Fibroblast of lung (primary cell): ENCODE measurements at regions not wholly inside any gene's neighbourhood (a gene's known extent, or its start where the extent isn't known, plus 50 kb on each side); places are given as distances from the start of the nearest gene placed in this dataset.
A peak's percentile ranks its signal among the peaks of the same experiment; 100 is the strongest.

Experiments
- DNase-seq, 2 donors: peaks; one replicate each; pipeline versions ENCODE4 v3.0.0 to v3.0.0-alpha.2; 2010; ENCODE audit warnings: low read depth in 2 of 2
- H2AFZ ChIP-seq: 2 replicates; pipeline ENCODE4 v1.5.1; 2012; ENCODE audit warnings: low read length, control low read depth, inconsistent platforms
- H3K27ac ChIP-seq: 2 replicates; pipeline ENCODE4 v1.5.1; 2011; ENCODE audit warnings: low read length, control low read depth; ENCODE audit not compliant: insufficient read depth
- H3K27me3 ChIP-seq: 2 replicates; pipeline ENCODE4 v1.5.1; 2011; ENCODE audit warnings: mild to moderate bottlenecking, low read length; ENCODE audit not compliant: control insufficient read depth, insufficient read depth
- H3K36me3 ChIP-seq: 2 replicates; pipeline ENCODE4 v1.5.1; 2011; ENCODE audit warnings: low read length; ENCODE audit not compliant: control insufficient read depth, insufficient read depth
- H3K4me1 ChIP-seq: 2 replicates; pipeline ENCODE4 v1.5.1; 2011; ENCODE audit warnings: low read length; ENCODE audit not compliant: control insufficient read depth, insufficient read depth; ENCODE audit errors: extremely low read depth
- H3K4me2 ChIP-seq: 2 replicates; pipeline ENCODE4 v1.5.1; 2011; ENCODE audit warnings: low read length, control low read depth; ENCODE audit not compliant: insufficient read depth; ENCODE audit errors: extremely low read depth
- H3K4me3 ChIP-seq, 4 experiments: fragments of 200-600 bp in 1 of 4; sonication (generic) in 1 of 4; replicated peaks in 1 of 4; 2 replicates each; pipeline ENCODE4 v1.5.1; 2011 to 2016; ENCODE audit warnings: low read length in 4 of 4, low read depth in 3 of 4, mild to moderate bottlenecking in 3 of 4, control low read depth in 2 of 4, inconsistent platforms in 1 of 4, mixed read lengths in 1 of 4; ENCODE audit not compliant: insufficient read depth in 1 of 4; ENCODE audit errors: control extremely low read depth in 1 of 4
- H3K79me2 ChIP-seq: 2 replicates; pipeline ENCODE4 v1.5.1; 2012; ENCODE audit warnings: mild to moderate bottlenecking, low read length, inconsistent platforms; ENCODE audit not compliant: control insufficient read depth, insufficient read depth
- H3K9ac ChIP-seq: 2 replicates; pipeline ENCODE4 v1.5.1; 2011; ENCODE audit warnings: mild to moderate bottlenecking, low read length, control low read depth; ENCODE audit not compliant: insufficient read depth
- H3K9me3 ChIP-seq: 2 replicates; pipeline ENCODE4 v1.5.1; 2012; ENCODE audit warnings: low read depth, low read length; ENCODE audit not compliant: control insufficient read depth, insufficient read depth
- H4K20me1 ChIP-seq: 2 replicates; pipeline ENCODE4 v1.5.1; 2011; ENCODE audit warnings: low read length; ENCODE audit not compliant: control insufficient read depth, insufficient read depth; ENCODE audit errors: extremely low read depth
- CTCF ChIP-seq, 2 donors: IDR thresholded peaks in 1 of 2; conservative IDR thresholded peaks in 1 of 2; 1 replicate in 1 of 2; 2 replicates in 1 of 2; pipeline ENCODE4 v1.5.1; 2011 to 2012; ENCODE audit warnings: low read length in 2 of 2, control low read depth in 1 of 2, inconsistent platforms in 1 of 2, low read depth in 1 of 2, mild to moderate bottlenecking in 1 of 2
- EZH2 ChIP-seq: IDR thresholded peaks from 2 replicates; pipeline ENCODE4 v1.5.1; 2012; ENCODE audit warnings: low read length, control low read depth, mild to moderate bottlenecking; ENCODE audit errors: missing control alignments

GRCh38 chr18:10321576-10321975, 132.9 kb upstream of the APCDD1 start:
- DNase-seq, result no peak
- H3K9me3 ChIP-seq, result no peaks in the 10 kb centered on the region
- TF ChIP-seq EZH2, result no peak
- no peak for TF ChIP-seq CTCF (conservative IDR thresholded peaks at IDR 0.05 in 1 of 2, IDR thresholded peaks at IDR 0.05 in 1 of 2; ENCODE audit: low read depth in 1 of 2, low read length in 2 of 2)
- H3K4me2 ChIP-seq, result no peak overlapping the region
- H3K9ac ChIP-seq, result no peak overlapping the region
- H3K4me3 ChIP-seq, result no peak overlapping the region
- no peaks in the 10 kb centered on the region for H3K36me3 ChIP-seq
- no peaks in the 10 kb centered on the region for H3K4me1 ChIP-seq
- H3K27me3 ChIP-seq, result no peaks in the 10 kb centered on the region
- no peaks in the 10 kb centered on the region for H3K79me2 ChIP-seq
- no peaks in the 10 kb centered on the region for H4K20me1 ChIP-seq
- H3K27ac ChIP-seq, result no peak overlapping the region
- H2AFZ ChIP-seq, result no peak overlapping the region

GRCh38 chr18:10322004-10322403, 132.4 kb upstream of the APCDD1 start:
- H3K9ac ChIP-seq, result no peak overlapping the region
- DNase-seq, result no peak
- no peaks in the 10 kb centered on the region for H3K4me1 ChIP-seq
- H3K36me3 ChIP-seq, result no peaks in the 10 kb centered on the region
- TF ChIP-seq CTCF (conservative IDR thresholded peaks at IDR 0.05 in 1 of 2, IDR thresholded peaks at IDR 0.05 in 1 of 2; ENCODE audit: low read depth in 1 of 2, low read length in 2 of 2) (no peak), EZH2 (no peak)
- H3K27ac ChIP-seq, result no peak overlapping the region
- H3K4me3 ChIP-seq, result no peak overlapping the region
- no peaks in the 10 kb centered on the region for H3K27me3 ChIP-seq
- H3K79me2 ChIP-seq, result no peaks in the 10 kb centered on the region
- H4K20me1 ChIP-seq, result no peaks in the 10 kb centered on the region
- H3K4me2 ChIP-seq, result no peak overlapping the region
- H3K9me3 ChIP-seq, result no peaks in the 10 kb centered on the region
- no peak overlapping the region for H2AFZ ChIP-seq

GRCh38 chr18:10322435-10322834, 132.0 kb upstream of the APCDD1 start:
- peak in 1 of 2 donors; percentile 52 for DNase-seq

More at GRCh38 chr18:10322435-10322834, 132.0 kb upstream of the APCDD1 start:
- Histone ChIP-seq H4K20me1 (no peaks in the 10 kb centered on the region), H3K9ac (no peak overlapping the region), H3K79me2 (no peaks in the 10 kb centered on the region), H3K4me3 (no peak overlapping the region), H3K27ac (no peak overlapping the region), H3K36me3 (no peaks in the 10 kb centered on the region), H3K4me2 (no peak overlapping the region), H2AFZ (no peak overlapping the region), H3K27me3 (no peaks in the 10 kb centered on the region), H3K4me1 (no peaks in the 10 kb centered on the region), H3K9me3 (no peaks in the 10 kb centered on the region)
- TF ChIP-seq CTCF (conservative IDR thresholded peaks at IDR 0.05 in 1 of 2, IDR thresholded peaks at IDR 0.05 in 1 of 2; ENCODE audit: low read depth in 1 of 2, low read length in 2 of 2) (no peak), EZH2 (no peak)
